ENCODE measurements at regions not wholly inside any gene's neighbourhood (a gene's known extent, or its start where the extent isn't known, plus 50 kb on each side); places are given as distances from the start of the nearest gene placed in this dataset.

DNA sequence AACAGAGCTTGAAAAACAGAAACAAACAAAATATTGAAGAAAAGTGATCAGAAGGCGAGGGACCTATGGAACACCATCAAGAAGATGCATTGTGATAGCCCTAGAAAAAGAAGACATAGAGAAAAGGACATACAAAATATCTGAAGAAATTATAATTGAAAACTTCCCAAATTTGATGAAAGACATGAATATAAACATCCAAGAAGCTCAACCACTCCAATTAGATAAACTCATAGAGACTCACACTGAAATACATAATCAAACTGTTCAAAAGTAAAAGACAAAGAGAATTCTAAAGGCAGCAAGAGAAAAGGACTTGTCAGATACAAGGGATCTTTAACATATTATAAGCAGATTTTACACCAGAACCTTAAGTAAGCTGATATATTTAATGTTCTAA, 869.8 kb downstream of the PCDH18 start:
- H3K4me3 ChIP-seq (ENCODE audit: control insufficient read depth, low read depth, low read length), result no peak overlapping the region
- TF ChIP-seq, protein P1, sequence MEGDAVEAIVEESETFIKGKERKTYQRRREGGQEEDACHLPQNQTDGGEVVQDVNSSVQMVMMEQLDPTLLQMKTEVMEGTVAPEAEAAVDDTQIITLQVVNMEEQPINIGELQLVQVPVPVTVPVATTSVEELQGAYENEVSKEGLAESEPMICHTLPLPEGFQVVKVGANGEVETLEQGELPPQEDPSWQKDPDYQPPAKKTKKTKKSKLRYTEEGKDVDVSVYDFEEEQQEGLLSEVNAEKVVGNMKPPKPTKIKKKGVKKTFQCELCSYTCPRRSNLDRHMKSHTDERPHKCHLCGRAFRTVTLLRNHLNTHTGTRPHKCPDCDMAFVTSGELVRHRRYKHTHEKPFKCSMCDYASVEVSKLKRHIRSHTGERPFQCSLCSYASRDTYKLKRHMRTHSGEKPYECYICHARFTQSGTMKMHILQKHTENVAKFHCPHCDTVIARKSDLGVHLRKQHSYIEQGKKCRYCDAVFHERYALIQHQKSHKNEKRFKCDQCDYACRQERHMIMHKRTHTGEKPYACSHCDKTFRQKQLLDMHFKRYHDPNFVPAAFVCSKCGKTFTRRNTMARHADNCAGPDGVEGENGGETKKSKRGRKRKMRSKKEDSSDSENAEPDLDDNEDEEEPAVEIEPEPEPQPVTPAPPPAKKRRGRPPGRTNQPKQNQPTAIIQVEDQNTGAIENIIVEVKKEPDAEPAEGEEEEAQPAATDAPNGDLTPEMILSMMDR (IDR thresholded peaks at IDR 0.05; ENCODE audit: control insufficient read depth, insufficient read depth, low read depth, low read length, missing control alignments), result no peak
- no peak for DNase-seq (ENCODE audit: low read depth)

- no peak for DNase-seq (ENCODE audit: low read depth)
- no peak overlapping the region for H3K4me3 ChIP-seq (ENCODE audit: control insufficient read depth, low read depth, low read length)
- TF ChIP-seq, protein P1 (IDR thresholded peaks at IDR 0.05; ENCODE audit: control insufficient read depth, insufficient read depth, low read depth, low read length, missing control alignments), result no peak
These were observed 878.5 kb downstream of the PCDH18 start for GRCh38 chr4:136653640-136654406.

GRCh38 chr4:136651932-136652331, 880.4 kb downstream of the PCDH18 start:
- no peak for DNase-seq (ENCODE audit: low read depth)
- no peak overlapping the region for H3K4me3 ChIP-seq (ENCODE audit: control insufficient read depth, low read depth, low read length)
- TF ChIP-seq, protein P1 (IDR thresholded peaks at IDR 0.05; ENCODE audit: control insufficient read depth, insufficient read depth, low read depth, low read length, missing control alignments), result no peak

DNA sequence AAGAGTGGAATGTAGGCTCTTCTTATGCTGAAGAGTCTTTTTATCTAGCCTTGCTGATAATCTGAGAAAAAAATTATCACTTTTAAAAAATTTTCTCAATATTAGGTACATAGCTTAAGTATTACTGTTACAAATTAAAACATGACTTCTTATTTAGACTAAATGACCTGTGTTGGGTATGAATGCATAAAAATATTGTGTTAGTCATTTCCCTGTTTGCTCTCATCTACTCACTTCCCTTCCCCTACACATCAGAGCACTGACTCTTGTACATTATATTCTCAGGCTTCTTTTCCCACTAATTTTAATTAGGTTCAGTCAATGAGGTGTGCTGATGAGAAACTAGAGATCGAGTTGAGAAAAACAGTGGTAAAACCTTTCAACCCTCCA, 881.0 kb downstream of the PCDH18 start:
- DNase-seq (ENCODE audit: low read depth), result no peak
- H3K4me3 ChIP-seq (ENCODE audit: control insufficient read depth, low read depth, low read length), result no peak overlapping the region
- TF ChIP-seq, protein P1 (IDR thresholded peaks at IDR 0.05; ENCODE audit: control insufficient read depth, insufficient read depth, low read depth, low read length, missing control alignments), result no peak

DNA sequence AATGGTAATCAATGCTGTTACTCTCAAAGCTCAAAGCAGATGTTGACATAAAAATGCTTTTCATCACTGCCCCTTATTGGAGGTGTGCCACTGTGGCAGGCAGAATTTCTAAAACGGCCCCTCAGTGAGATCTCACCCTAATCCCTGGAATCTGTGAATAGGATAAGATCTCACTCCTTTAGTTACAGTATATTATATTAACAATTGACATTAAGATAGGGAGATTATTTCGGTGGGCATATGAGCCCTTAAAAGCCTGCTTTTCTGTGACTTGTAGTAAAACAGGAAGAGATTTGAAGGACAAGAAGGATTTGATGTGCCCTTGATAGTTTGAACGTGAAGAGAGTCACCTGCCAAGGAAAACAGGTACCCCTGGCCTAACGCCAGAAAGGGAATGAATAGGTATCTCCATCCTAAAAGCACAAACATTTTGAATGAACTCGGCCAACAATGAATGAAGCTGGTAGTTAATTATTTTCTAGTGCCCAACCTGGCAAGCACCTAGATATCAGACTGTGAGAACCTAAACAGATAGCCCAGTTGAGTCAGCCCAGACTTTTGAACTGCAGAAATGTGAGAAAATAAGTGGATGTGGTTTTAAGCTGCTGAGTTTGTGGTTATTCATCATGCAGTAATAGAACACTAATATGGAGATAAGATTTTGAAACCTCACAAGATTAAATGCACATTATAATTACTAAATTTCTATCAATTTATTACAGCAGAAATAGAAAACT, 881.6 kb downstream of the PCDH18 start:
- H3K4me3 ChIP-seq (ENCODE audit: control insufficient read depth, low read depth, low read length), result no peak overlapping the region
- no peak for DNase-seq (ENCODE audit: low read depth)
- TF ChIP-seq, protein P1 (IDR thresholded peaks at IDR 0.05; ENCODE audit: control insufficient read depth, insufficient read depth, low read depth, low read length, missing control alignments), result no peak

GRCh38 chr4:136644279-136644678, 888.0 kb downstream of the PCDH18 start:
- no peak overlapping the region for H3K4me3 ChIP-seq (ENCODE audit: control insufficient read depth, low read depth, low read length)
- no peak for DNase-seq (ENCODE audit: low read depth)
- TF ChIP-seq, protein P1 (IDR thresholded peaks at IDR 0.05; ENCODE audit: control insufficient read depth, insufficient read depth, low read depth, low read length, missing control alignments), result no peak
